A549 (cell line): ENCODE measurements at regions not wholly inside any gene's neighbourhood (a gene's known extent, or its start where the extent isn't known, plus 50 kb on each side); places are given as distances from the start of the nearest gene placed in this dataset.

ENCODE experiments used
- CHD2 ChIP-seq: fragments of 150-350 bp; IDR thresholded peaks from 2 replicates; pipeline ENCODE4 v1.6.1; 2014; ENCODE audit warnings: low read length; ENCODE audit not compliant: partially characterized antibody
- KDM1A ChIP-seq: fragments of 200-600 bp; sonication (generic); IDR thresholded peaks from 2 replicates; pipeline ENCODE4 v1.6.1; 2016; ENCODE audit warnings: low read depth, mild to moderate bottlenecking
- MAZ ChIP-seq: fragments of 150-350 bp; IDR thresholded peaks from 2 replicates; pipeline ENCODE4 v1.6.1; 2014; ENCODE audit warnings: antibody characterized with exemption, low read depth, low read length, borderline replicate concordance
- RFX5 ChIP-seq: fragments of 450-650 bp; IDR thresholded peaks from 2 replicates; pipeline ENCODE4 v1.7.1; 2014; ENCODE audit warnings: antibody characterized with exemption, mild to moderate bottlenecking, moderate library complexity
- TF ChIP-seq, protein P1 (sequence below): IDR thresholded peaks from 2 replicates; pipeline ENCODE4 v1.6.1; 2012
- TF ChIP-seq, protein P2 (sequence below): fragments of >200 bp; sonication (Bioruptor Twin); formaldehyde crosslinking; IDR thresholded peaks from 3 replicates; pipeline ENCODE4 v1.5.1; 2016
- TF ChIP-seq, protein P3 (sequence below): fragments of >200 bp; sonication (Bioruptor Twin); formaldehyde crosslinking; IDR thresholded peaks from 3 replicates; pipeline ENCODE4 v1.6.1; 2016

GRCh38 chr9:85136987-85137386, 467.5 kb downstream of the NTRK2 start:
- TF ChIP-seq, protein P1, sequence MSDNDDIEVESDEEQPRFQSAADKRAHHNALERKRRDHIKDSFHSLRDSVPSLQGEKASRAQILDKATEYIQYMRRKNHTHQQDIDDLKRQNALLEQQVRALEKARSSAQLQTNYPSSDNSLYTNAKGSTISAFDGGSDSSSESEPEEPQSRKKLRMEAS = no peak
- TF ChIP-seq CHD2 (no peak), KDM1A (no peak), RFX5 (no peak), MAZ (no peak)
- TF ChIP-seq, protein P2, sequence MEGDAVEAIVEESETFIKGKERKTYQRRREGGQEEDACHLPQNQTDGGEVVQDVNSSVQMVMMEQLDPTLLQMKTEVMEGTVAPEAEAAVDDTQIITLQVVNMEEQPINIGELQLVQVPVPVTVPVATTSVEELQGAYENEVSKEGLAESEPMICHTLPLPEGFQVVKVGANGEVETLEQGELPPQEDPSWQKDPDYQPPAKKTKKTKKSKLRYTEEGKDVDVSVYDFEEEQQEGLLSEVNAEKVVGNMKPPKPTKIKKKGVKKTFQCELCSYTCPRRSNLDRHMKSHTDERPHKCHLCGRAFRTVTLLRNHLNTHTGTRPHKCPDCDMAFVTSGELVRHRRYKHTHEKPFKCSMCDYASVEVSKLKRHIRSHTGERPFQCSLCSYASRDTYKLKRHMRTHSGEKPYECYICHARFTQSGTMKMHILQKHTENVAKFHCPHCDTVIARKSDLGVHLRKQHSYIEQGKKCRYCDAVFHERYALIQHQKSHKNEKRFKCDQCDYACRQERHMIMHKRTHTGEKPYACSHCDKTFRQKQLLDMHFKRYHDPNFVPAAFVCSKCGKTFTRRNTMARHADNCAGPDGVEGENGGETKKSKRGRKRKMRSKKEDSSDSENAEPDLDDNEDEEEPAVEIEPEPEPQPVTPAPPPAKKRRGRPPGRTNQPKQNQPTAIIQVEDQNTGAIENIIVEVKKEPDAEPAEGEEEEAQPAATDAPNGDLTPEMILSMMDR = no peak
- TF ChIP-seq, protein P3, sequence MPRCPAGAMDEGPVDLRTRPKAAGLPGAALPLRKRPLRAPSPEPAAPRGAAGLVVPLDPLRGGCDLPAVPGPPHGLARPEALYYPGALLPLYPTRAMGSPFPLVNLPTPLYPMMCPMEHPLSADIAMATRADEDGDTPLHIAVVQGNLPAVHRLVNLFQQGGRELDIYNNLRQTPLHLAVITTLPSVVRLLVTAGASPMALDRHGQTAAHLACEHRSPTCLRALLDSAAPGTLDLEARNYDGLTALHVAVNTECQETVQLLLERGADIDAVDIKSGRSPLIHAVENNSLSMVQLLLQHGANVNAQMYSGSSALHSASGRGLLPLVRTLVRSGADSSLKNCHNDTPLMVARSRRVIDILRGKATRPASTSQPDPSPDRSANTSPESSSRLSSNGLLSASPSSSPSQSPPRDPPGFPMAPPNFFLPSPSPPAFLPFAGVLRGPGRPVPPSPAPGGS = no peak
